GM23338 (cell line): ENCODE measurements at regions not wholly inside any gene's neighbourhood (a gene's known extent, or its start where the extent isn't known, plus 50 kb on each side); places are given as distances from the start of the nearest gene placed in this dataset.

Experiments used
- ATAC-seq: fragments of 200-7000 bp; cut with Tn5 transposase; 3 replicates; pipeline ENCODE4 v1.9.1; 2020
- DNase-seq: peaks from one replicate; pipeline ENCODE4 v3.0.0-alpha.2; 2015; ENCODE audit warnings: low spot score
- H2AFZ ChIP-seq: fragments of 200-600 bp; sonication (generic); 2 replicates; pipeline ENCODE4 v1.8.0; 2016; ENCODE audit warnings: antibody characterized with exemption, mild to moderate bottlenecking, moderate library complexity
- H3F3A ChIP-seq: fragments of 200-600 bp; sonication (generic); replicated peaks from 2 replicates; pipeline ENCODE4 v1.8.0; 2017; ENCODE audit warnings: antibody characterized with exemption, mixed run types, low read depth
- H3K27ac ChIP-seq: fragments of 200-600 bp; sonication (generic); 2 replicates; pipeline ENCODE4 v1.6.1; 2016; ENCODE audit warnings: low read depth
- H3K27me3 ChIP-seq: fragments of 200-600 bp; sonication (generic); 2 replicates; pipeline ENCODE4 v1.8.0; 2016; ENCODE audit warnings: mild to moderate bottlenecking, mixed run types, moderate library complexity; ENCODE audit not compliant: insufficient read depth
- H3K36me3 ChIP-seq: fragments of 200-600 bp; sonication (generic); 2 replicates; pipeline ENCODE4 v1.8.0; 2016; ENCODE audit warnings: mild to moderate bottlenecking; ENCODE audit not compliant: insufficient read depth
- H3K4me1 ChIP-seq: fragments of 200-600 bp; sonication (generic); 2 replicates; pipeline ENCODE4 v1.8.0; 2016; ENCODE audit warnings: mild to moderate bottlenecking, moderate library complexity; ENCODE audit not compliant: insufficient read depth
- H3K4me2 ChIP-seq: fragments of 200-600 bp; sonication (generic); 2 replicates; pipeline ENCODE4 v1.7.1; 2017; ENCODE audit warnings: mixed run types
- H3K4me3 ChIP-seq: fragments of 200-600 bp; sonication (generic); 2 replicates; pipeline ENCODE4 v1.6.1; 2016; ENCODE audit warnings: mixed run types
- H3K79me2 ChIP-seq: fragments of 200-600 bp; sonication (generic); replicated peaks from 2 replicates; pipeline ENCODE4 v1.8.0; 2017; ENCODE audit warnings: mild to moderate bottlenecking; ENCODE audit not compliant: insufficient read depth
- H3K9me2 ChIP-seq: fragments of 200-600 bp; sonication (generic); 2 replicates; pipeline ENCODE4 v1.8.0; 2017; ENCODE audit not compliant: insufficient read depth
- H4K20me1 ChIP-seq: fragments of 200-600 bp; sonication (generic); replicated peaks from 2 replicates; pipeline ENCODE4 v1.8.0; 2017; ENCODE audit warnings: mild to moderate bottlenecking; ENCODE audit not compliant: insufficient read depth
- H3K27ac Mint-ChIP-seq: 2 replicates; pipeline ENCODE4 v1.8.0; 2020; ENCODE audit warnings: inconsistent platforms, mild to moderate bottlenecking, moderate library complexity, mixed read lengths
- H3K27me3 Mint-ChIP-seq: 3 replicates; pipeline ENCODE4 v1.8.0; 2022; ENCODE audit warnings: low read depth, mild to moderate bottlenecking, moderate library complexity, mixed read lengths, inconsistent platforms; ENCODE audit not compliant: insufficient read depth, poor library complexity
- H3K36me3 Mint-ChIP-seq: 3 replicates; pipeline ENCODE4 v1.8.0; 2021; ENCODE audit warnings: low read depth, mild to moderate bottlenecking, inconsistent platforms, moderate library complexity, mixed read lengths
- H3K4me1 Mint-ChIP-seq: 3 replicates; pipeline ENCODE4 v1.8.0; 2020; ENCODE audit warnings: mild to moderate bottlenecking, inconsistent platforms, mixed read lengths
- H3K4me3 Mint-ChIP-seq: 3 replicates; pipeline ENCODE4 v1.8.0; 2021; ENCODE audit warnings: moderate library complexity, mild to moderate bottlenecking, inconsistent platforms, mixed read lengths
- H3K9me3 Mint-ChIP-seq: 3 replicates; pipeline ENCODE4 v1.8.0; 2020; ENCODE audit warnings: moderate library complexity, mild to moderate bottlenecking, inconsistent platforms, mixed read lengths
- CTCF ChIP-seq, 2 experiments: fragments of 200-600 bp in 1 of 2; sonication (generic) in 1 of 2; conservative IDR thresholded peaks; 2 replicates each; pipeline versions ENCODE4 v1.5.1 to v1.6.1; 2016 to 2017; ENCODE audit warnings: antibody characterized with exemption in 2 of 2, low read depth in 2 of 2, mild to moderate bottlenecking in 2 of 2, moderate library complexity in 1 of 2
- ETS1 ChIP-seq: IDR thresholded peaks from 2 replicates; pipeline ENCODE4 v1.6.1; 2016; ENCODE audit warnings: antibody characterized with exemption
- EZH2 ChIP-seq: fragments of 200-600 bp; sonication (generic); IDR thresholded peaks from one replicate; pipeline ENCODE4 v1.8.0; 2017; ENCODE audit warnings: antibody characterized with exemption, mild to moderate bottlenecking, low read depth; ENCODE audit not compliant: unreplicated experiment
- EZH2phosphoT487 ChIP-seq: fragments of 200-600 bp; sonication (generic); IDR thresholded peaks from one replicate; pipeline ENCODE4 v1.8.1; 2018; ENCODE audit warnings: antibody characterized with exemption; ENCODE audit not compliant: unreplicated experiment
- NANOG ChIP-seq: IDR thresholded peaks from 2 replicates; pipeline ENCODE4 v1.6.1; 2016; ENCODE audit warnings: antibody characterized with exemption, borderline replicate concordance
- POLR2AphosphoS5 ChIP-seq: IDR thresholded peaks from 2 replicates; pipeline ENCODE4 v1.6.1; 2016; ENCODE audit warnings: antibody characterized with exemption, low read depth
- REST ChIP-seq: IDR thresholded peaks from one replicate; pipeline ENCODE4 v1.6.1; 2018; ENCODE audit warnings: antibody characterized with exemption; ENCODE audit not compliant: unreplicated experiment
- STAT1 ChIP-seq: IDR thresholded peaks from one replicate; pipeline ENCODE4 v1.6.1; 2016; ENCODE audit warnings: antibody characterized with exemption; ENCODE audit not compliant: unreplicated experiment
- ZNF114 ChIP-seq: fragments of 250-450 bp; sonication (Bioruptor Pico); IDR thresholded peaks from 2 replicates; pipeline ENCODE4 v1.5.0; 2020; ENCODE audit warnings: mild to moderate bottlenecking, moderate library complexity
- ZNF331 ChIP-seq: fragments of 250-450 bp; sonication (Bioruptor Pico); IDR thresholded peaks from 2 replicates; pipeline ENCODE4 v1.5.0; 2020; ENCODE audit warnings: low read depth, mild to moderate bottlenecking, moderate library complexity
- ZNF462 ChIP-seq: fragments of 250-450 bp; sonication (Bioruptor Pico); IDR thresholded peaks from 2 replicates; pipeline ENCODE4 v1.5.0; 2020; ENCODE audit warnings: mild to moderate bottlenecking, moderate library complexity

GRCh38 chr18:60893355-60894097, 439.7 kb upstream of the CDH20 start:
- ATAC-seq (no peak), DNase-seq (no peak)

More at GRCh38 chr18:60893355-60894097, 439.7 kb upstream of the CDH20 start:
- H3K79me2 ChIP-seq, result no peaks in the 10 kb centered on the region
- H3K9me3 Mint-ChIP-seq, result no peaks in the 10 kb centered on the region
- H3K36me3 Mint-ChIP-seq, result no peaks in the 10 kb centered on the region
- H3F3A ChIP-seq, result no peaks in the 10 kb centered on the region
- 0 out of 2 replicates have a peak, but pooled peaks cover 7% of the 10 kb centered on the region for H3K9me2 ChIP-seq
- TF ChIP-seq ETS1 (no peak), EZH2phosphoT487 (no peak), REST (no peak), POLR2AphosphoS5 (no peak), ZNF331 (CRISPR knock-in tag) (no peak), EZH2 (no peak), STAT1 (no peak), ZNF114 (CRISPR knock-in tag) (no peak), NANOG (no peak), CTCF (conservative IDR thresholded peaks at IDR 0.05; ENCODE audit: low read depth in 2 of 2) (no peak), ZNF462 (no peak)
- H3K27me3 Mint-ChIP-seq, result no peaks in the 10 kb centered on the region
- H3K27ac ChIP-seq, result no peak overlapping the region
- no peaks in the 10 kb centered on the region for H3K36me3 ChIP-seq
- H3K4me3 ChIP-seq, result no peak overlapping the region
- H3K27me3 ChIP-seq, result no peaks in the 10 kb centered on the region
- no peak overlapping the region for H3K27ac Mint-ChIP-seq
- no peak overlapping the region for H3K4me3 Mint-ChIP-seq
- H2AFZ ChIP-seq, result no peak overlapping the region
- H3K4me2 ChIP-seq, result no peak overlapping the region
- H3K4me1 Mint-ChIP-seq, result no peaks in the 10 kb centered on the region
- no peaks in the 10 kb centered on the region for H4K20me1 ChIP-seq
- no peaks in the 10 kb centered on the region for H3K4me1 ChIP-seq
